Liver (tissue), 3 donors: ENCODE measurements at regions not wholly inside any gene's neighbourhood (a gene's known extent, or its start where the extent isn't known, plus 50 kb on each side); places are given as distances from the start of the nearest gene placed in this dataset.

Experiments used
- ATF3 ChIP-seq: IDR thresholded peaks from 2 replicates; pipeline ENCODE4 v1.6.1; 2016; ENCODE audit warnings: antibody characterized with exemption
- CTCF ChIP-seq: fragments of 150-350 bp; IDR thresholded peaks from 2 replicates; pipeline ENCODE4 v1.5.1; 2017; ENCODE audit warnings: improper control_type of control experiment, low read depth, low read length; ENCODE audit not compliant: missing input control
- FOXA1 ChIP-seq: IDR thresholded peaks from 2 replicates; pipeline ENCODE4 v1.6.1; 2016; ENCODE audit warnings: antibody characterized with exemption
- HNF4G ChIP-seq: IDR thresholded peaks from 2 replicates; pipeline ENCODE4 v1.6.1; 2016; ENCODE audit warnings: antibody characterized with exemption
- RAD21 ChIP-seq, 2 donors: IDR thresholded peaks; 2 replicates each; pipeline ENCODE4 v1.6.1; 2016; ENCODE audit warnings: antibody characterized with exemption in 2 of 2, mild to moderate bottlenecking in 2 of 2
- REST ChIP-seq: IDR thresholded peaks from 2 replicates; pipeline ENCODE4 v1.6.1; 2016; ENCODE audit warnings: antibody characterized with exemption, mild to moderate bottlenecking
- TAF1 ChIP-seq: conservative IDR thresholded peaks from 2 replicates; pipeline ENCODE4 v1.6.1; 2016; ENCODE audit warnings: antibody characterized with exemption, mild to moderate bottlenecking
- YY1 ChIP-seq: IDR thresholded peaks from 2 replicates; pipeline ENCODE4 v1.6.1; 2016; ENCODE audit warnings: antibody characterized with exemption, mild to moderate bottlenecking
- ZBTB33 ChIP-seq: IDR thresholded peaks from 2 replicates; pipeline ENCODE4 v1.6.1; 2016; ENCODE audit warnings: antibody characterized with exemption
- donor health status: healthy.
- donor health status: healthy.

DNA sequence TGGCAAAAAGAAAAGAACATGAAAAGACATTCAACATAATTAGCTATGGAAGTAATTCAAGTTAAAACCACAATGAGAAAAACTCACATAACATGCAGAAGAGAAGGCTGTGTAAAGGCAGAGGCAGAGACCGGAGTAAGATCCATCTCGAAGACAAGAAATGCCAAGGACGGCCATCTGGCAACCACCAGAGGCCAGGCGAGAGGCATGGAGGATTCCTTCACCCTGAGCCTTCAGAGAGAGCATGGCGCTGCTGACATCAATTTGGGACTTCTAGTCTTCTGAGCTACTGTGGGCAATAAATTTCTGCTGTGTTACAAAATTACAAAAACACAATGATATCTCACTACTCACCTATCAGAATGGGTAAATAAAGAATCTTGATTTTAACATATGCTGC lies 381.0 kb downstream of the TSHZ3 start:
- TF ChIP-seq RAD21 (IDR thresholded peaks at IDR 0.05): no peak
- no peak for TF ChIP-seq CTCF
- TF ChIP-seq REST: no peak
- TF ChIP-seq HNF4G: no peak
- no peak for TF ChIP-seq FOXA1
- TF ChIP-seq ZBTB33: no peak
- no peak for TF ChIP-seq TAF1
- no peak for TF ChIP-seq YY1
- TF ChIP-seq ATF3: no peak
